Midbrain (tissue), 1 donor: ENCODE measurements at regions not wholly inside any gene's neighbourhood (a gene's known extent, or its start where the extent isn't known, plus 50 kb on each side); places are given as distances from the start of the nearest gene placed in this dataset.
A peak's percentile ranks its signal among the peaks of the same experiment; 100 is the strongest.
"Not testable (repeated sequence)": the region's sequence is repeated elsewhere in the genome, so short reads cannot be mapped to it uniquely, and the experiment has no call there.

Experiments used
- DNase-seq: peaks from one replicate; lab custom pipeline; 2025; lab: John Stamatoyannopoulos, UW

DNA sequence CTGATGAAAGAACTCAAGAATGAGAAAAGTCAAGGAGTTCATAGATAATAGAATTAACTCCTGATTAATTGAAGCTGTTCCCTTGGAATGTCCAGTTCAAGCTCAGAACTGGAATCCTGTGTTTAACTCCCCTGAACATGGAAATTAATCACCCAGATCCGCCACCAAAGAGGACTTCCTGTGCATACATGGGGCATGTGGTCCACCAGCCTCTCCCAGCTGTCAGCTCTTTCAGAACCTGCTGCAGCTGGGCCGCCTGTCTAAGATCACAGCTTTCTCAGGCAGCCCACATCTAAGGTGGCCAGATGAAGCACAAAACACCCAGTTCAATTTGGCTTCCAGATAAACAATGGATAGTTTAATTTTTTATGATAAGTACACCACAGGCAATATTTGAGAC lies 203.7 kb upstream of the COX10 start:
- DNase-seq: no peak

- DNase-seq: no peak
These were observed 199.9 kb upstream of the COX10 start for GRCh38 chr17:13869331-13869940.

DNA sequence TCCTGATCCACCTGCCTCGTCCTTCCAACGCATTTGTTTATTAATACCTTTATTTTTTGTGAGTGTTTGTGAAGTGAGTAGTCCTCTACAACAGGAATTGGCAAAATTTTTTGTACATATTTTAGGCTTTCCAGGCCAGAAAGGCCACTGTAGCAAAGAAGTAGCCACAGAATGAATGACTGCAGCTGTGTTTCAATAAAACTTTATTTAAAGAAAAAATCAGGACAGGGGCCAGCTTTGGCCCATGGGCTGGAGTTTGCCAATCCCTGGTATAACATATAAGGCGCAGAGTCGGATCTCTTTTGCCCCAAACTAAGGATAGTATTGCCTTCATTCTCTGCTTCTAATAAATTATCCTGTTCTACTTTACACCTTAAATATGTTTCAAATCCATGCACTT lies 198.0 kb upstream of the COX10 start:
- no peak for DNase-seq

- no peak for DNase-seq
These were observed 195.2 kb upstream of the COX10 start for GRCh38 chr17:13874134-13874533.

- DNase-seq: no peak
These were observed 194.5 kb upstream of the COX10 start for GRCh38 chr17:13874817-13875216.

GRCh38 chr17:13879961-13880466 lies 189.3 kb upstream of the COX10 start:
- no peak for DNase-seq

GRCh38 chr17:13883659-13884058 lies 185.6 kb upstream of the COX10 start:
- no peak for DNase-seq

- DNase-seq: no peak
These were observed 185.0 kb upstream of the COX10 start for GRCh38 chr17:13884347-13884746.

DNA sequence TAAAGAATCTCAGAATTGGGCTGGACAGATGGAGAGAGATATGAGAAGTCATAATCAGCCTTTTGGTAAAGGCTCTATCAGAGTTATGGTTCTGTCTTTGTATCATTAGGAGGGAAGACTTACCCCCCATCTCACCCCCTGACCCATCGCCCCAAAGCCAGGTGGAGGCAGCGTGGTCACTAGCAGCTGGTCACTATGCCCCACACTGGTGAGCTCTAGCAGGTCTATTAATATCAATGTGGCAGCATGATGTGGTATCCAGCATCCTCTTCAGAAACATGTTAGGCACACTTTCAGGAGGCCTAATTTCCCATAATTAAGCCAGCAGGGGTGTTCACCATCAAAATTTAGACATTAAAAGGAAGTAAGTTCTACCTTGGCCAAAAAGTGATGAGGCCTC lies 183.8 kb upstream of the COX10 start:
- no peak for DNase-seq

DNA sequence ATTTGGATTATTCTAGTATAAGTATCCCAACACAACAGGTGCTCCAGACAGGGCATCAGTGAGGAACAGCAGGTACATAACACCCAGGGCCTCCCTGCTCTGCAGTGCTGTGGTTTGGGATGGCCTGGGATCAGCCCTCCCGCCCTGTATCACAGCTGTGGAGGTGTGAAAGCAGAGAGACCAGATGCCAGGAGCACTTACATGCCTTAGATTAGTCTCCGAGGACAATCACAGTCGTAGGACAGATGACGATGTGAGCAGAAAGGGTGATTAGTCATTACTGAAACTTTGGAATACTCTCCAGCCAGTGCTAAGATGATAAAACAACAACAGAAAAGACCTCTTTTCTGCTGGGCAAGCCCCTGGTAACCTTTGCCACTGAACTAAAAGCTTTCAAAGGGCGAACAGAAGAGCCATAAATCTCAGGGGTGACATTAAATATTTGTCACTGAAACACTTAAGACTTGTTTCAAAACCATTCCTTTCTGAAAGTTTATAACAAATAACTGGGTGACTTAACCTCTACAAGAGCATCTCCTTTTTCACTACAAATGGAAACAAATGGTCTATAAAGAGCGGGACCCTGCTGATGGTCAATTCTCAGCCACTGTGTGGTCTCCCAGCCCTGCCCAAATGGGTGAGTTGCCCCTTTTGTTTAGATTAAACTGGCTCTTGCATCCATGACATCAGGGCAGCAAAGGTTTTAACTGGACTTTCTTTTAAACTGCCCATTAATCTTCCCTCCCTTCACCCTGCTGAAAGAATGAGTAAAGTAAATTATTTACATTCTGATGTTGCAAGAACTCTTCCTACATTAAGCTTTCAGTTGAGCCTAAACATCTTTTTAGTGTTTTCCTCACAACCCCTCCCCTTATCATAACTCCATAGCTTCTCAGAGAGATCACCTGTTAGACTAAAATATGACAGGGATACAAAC lies 183.1 kb upstream of the COX10 start:
- no peak for DNase-seq

DNA sequence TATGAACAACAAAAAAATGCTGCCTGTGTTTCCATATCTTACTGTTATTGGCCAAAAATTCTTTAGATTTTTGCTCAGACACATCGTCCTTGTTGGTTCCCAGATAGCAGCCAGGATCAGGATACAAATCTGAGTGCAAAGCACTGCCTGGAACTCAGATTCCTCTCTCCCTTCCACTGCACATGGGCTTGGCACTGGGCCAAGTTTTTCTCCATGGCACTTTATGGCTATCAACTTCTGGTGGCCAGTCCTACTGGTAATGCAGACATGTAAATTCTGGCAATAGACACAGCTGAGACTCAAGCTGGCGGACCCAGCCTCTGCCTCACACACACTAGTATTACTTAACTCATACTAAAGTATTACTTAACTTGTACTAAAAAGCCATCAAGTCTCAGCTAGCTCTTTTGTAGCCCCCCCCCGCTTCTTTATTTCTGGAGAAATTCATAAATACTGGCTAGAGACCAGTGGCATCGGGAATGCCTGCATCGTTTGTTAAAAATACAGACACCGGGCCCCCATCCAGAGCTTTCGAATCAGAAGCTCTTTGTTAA lies 181.2 kb upstream of the COX10 start:
- no peak for DNase-seq

GRCh38 chr17:13908971-13909370 lies 160.3 kb upstream of the COX10 start:
- DNase-seq: not testable (repeated sequence)

DNA sequence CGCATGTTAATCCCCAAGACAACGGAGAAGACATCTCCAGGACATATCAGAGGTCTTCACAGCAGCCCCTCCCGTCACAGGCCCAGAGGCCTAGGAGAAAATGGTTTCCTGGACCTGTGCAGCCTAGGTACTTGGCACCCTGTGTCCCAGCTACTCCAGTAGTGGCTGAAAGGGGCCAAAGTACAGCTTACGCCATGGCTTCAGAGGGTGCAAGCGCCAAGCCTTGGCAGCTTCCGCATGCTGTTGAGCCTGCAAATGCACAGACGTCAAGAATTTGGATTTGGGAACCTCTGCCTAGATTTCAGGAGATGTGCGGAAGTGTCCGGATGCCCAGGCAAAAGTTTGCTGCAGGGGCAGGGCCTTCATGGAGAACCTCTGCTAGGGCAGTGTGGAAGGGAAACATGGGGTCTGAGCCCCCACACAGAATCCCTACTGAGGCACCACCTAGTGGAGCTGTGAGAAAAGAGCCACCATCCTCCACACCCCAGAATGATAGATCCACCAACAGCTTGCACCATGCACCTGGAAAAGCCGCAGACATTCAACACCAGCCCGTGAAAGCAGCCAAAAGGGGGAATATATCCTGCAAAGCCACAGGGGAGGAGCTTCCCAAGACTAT lies 159.3 kb upstream of the COX10 start:
- no peak for DNase-seq

DNA sequence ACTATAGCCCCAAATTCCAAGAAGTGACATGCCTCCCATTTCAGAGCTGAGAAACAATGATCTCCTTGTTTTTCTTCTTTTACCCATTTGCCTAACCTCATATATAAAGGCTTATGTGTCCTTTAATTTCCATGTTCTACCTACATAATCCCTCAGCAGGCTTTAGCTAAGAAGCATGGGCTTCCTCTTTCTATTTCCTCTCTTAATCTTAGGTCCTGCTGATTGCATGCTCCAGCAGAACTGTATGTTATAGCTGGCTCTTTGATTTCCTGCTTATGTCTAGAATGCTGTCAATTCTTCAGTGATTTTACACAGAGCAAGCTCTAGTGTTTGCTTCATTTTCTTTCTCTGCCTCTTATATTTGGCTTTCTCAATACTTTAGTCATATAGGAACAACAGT lies 151.7 kb upstream of the COX10 start:
- no peak for DNase-seq

DNA sequence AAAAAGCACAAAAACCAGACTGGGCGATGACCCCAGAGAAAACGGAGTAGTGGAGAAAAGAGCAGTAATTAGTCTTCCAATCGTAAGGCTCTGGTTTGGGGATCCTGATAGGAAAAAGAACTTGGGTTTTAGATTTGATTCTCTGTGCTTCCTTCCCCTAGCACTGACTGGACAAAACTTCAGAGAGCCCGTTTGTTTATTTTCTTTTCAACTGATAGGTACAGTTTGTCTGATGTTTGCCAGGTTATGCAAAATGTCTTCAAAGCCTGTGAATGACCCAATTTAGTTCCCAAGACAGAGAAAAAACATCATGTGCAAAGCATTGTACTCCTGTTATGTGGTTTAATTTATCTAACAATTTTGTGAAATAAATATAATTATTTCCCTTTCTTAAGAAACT lies 151.1 kb upstream of the COX10 start:
- DNase-seq: no peak

DNA sequence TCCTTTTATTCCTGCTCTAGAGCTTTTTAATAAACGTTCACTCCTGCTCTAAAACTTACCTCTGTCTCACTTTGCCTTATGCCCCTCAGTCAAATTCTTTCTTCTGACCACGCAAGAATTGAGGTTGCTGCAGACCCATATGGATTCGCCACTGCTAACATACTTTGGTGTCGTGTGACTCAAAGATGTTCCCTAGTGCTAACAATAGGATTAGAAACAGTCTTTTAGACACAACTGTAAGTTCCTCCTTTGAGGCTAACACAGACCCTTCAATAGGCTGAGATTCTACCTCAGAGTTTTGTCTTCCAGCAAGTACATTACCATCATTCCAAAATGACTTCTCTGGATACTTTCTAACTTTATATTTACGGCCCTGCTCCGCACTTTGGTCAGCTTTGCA lies 149.5 kb upstream of the COX10 start:
- no peak for DNase-seq

DNA sequence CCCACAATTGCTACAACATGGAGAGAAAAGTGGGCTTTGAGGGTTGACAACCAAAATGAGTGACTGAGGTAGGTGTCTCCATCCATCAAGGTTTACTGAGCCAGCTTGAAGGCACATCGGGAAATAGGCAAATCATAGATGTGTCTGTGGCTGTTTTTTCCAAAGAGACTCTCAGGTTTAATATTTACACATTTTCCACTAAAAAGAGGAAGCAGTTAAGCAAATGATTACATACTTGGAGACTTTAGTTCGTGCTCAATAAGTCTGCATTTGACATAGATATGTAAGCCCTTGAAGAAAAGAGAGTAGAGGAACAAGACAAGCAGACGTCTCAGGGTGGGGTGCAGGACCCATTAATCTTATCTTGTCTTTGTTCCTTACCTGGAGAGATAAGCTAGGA lies 148.9 kb upstream of the COX10 start:
- DNase-seq: no peak

- DNase-seq: no peak
These were observed 147.2 kb upstream of the COX10 start for GRCh38 chr17:13921841-13922776.

DNA sequence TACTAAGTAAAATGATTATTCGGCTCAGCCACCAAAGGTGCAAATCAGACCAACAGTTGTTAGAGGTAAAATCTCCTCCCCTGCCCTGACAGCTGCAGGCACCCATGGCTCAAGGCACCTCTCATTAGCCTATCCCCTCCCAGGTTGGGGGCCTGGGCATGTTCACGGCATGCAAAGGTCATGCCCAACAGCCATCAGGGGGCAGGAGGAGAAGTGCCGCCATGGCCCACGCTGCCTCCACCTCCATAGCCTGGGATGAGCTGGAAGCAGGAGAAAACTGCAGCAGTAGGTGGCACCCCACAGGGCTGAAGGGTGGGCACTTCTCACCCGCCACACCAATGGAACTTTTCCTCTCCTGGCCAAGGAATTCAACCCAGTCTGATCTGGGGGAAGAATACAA lies 146.4 kb upstream of the COX10 start:
- no peak for DNase-seq

DNA sequence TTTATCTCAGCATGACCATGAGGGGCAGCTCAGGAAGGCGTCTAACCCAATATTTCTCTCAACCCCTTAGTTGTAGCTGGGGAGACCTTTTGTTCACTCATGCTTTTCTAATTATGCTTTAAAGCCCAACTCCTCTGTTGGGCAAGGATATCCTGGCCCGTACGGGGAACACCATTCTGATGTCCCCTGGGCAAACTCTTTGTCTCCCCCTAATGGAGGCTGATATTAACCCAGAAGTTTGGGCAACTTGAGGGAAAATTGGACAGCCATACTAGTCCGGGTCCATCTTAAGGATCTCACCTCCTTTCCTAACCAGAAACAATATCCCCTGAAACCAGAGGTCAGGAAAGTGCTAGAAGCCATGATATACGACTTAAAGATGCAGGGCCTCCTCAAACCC lies 143.7 kb upstream of the COX10 start:
- DNase-seq: no peak

- peak; percentile 31 for DNase-seq
These were observed 138.2 kb upstream of the COX10 start for GRCh38 chr17:13931111-13931526.
